Left hindlimb (tissue), 1 donor: ENCODE measurements at regions not wholly inside any gene's neighbourhood (a gene's known extent, or its start where the extent isn't known, plus 50 kb on each side); places are given as distances from the start of the nearest gene placed in this dataset.

Experiments
- DNase-seq: peaks from one replicate; pipeline ENCODE4 v3.0.0-alpha.2; 2018

- DNase-seq = no peak
These were observed 373.6 kb downstream of the PBX1 start for GRCh38 chr1:164932580-164932979.

- no peak for DNase-seq
These were observed 371.8 kb downstream of the PBX1 start for GRCh38 chr1:164930833-164931232.

DNA sequence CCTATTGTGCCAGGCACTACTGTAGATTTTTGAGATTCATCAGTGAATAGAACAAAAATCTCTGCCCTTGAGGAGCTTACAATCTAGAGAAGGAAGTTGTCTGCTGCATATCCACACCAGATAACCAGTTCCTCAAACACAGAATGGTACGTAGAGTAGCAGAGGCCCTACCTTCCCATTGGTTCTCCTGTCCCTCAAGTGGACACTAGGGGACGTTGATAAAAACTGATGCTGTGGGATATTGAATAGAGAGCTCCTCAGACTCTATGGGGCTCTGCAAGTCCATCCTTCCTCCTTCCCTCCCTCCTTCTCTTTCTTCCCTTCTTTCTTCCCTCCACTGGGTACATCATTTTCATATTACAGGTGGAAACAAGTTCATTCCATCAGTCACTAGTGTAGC, 371.3 kb downstream of the PBX1 start:
- no peak for DNase-seq

DNA sequence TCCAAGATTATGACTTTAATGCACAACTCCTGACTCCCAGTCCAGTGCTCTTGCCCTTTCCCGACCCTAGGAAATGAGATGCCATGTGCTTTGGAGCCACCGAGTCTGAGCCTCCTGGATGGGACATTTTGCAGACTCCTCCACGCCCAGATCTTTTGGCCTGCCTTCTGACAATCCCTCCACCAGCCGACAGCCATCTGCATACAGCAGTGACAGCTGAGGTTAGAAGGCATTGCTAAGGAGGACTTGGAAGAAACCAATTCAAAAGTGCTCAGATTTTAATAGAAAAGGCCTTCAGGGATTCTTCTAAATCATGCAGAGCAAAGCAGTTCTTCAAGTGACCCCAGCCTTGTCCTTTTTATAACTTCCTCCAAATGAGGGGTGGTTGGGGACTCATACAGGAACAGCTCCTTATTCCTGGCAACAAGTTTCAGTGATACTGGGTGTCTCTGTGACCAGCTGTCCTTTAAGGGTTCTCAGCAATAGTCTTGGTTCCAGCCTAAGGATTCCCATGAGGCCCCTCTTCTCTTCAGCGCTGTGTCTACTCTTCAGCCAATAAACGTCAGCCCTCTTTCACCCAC, 369.3 kb downstream of the PBX1 start:
- DNase-seq = no peak

DNA sequence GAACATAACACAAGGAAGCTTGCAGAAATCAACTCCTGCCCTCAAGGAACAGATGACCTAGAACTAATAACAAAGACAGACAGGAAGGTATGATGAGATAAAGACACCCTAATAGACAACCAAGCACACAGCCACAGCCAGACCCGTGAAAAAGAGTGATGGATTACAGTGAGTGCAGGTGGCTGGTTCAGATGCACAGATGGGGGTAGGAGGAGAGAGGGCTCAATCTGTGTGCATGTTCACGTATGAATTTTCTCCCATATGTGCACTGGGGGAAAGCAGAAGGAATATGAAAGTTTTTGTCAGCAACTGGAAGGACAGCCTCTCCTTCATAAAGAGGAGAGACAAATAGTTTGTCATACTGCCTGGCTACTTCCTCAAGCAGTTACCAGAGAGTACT, 367.1 kb downstream of the PBX1 start:
- DNase-seq = no peak

DNA sequence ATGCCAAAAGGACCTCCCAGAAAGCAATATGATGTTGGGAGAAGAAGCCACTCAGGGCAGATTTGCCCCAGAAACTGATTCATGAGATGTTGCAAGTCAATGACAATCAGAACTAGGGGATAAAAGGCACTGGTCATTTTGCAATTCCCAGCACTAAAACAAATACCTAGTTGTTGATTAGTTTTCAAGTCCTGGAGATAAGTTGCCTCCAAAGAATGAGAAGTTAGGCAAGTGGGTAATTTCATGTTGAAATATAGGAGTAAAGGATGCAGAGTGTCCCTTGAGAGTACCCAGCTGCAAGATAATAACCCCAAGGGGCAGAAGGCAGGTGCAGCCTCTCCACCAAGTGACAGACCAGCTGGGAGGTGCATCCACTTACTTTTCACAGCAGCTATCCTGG, 363.6 kb downstream of the PBX1 start:
- DNase-seq = no peak

DNA sequence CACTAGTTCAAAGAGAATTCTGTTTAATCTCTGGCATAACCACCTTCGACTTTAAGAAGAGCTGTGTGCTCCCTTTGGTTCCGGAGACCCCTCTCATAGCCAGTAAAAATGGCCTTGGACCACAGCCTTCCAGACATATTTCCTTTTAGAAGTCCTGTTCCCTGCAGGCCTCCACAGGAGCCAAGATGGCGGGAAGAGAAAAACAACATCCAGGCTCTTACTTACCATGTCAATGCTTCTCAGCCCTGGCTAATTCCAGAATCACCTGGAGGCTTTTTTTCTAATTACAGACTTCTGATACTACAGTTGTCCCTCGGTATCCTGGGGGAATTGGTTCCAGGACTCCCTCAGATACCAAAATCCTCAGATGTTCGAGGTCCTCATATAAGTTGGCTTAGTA, 362.5 kb downstream of the PBX1 start:
- no peak for DNase-seq

DNA sequence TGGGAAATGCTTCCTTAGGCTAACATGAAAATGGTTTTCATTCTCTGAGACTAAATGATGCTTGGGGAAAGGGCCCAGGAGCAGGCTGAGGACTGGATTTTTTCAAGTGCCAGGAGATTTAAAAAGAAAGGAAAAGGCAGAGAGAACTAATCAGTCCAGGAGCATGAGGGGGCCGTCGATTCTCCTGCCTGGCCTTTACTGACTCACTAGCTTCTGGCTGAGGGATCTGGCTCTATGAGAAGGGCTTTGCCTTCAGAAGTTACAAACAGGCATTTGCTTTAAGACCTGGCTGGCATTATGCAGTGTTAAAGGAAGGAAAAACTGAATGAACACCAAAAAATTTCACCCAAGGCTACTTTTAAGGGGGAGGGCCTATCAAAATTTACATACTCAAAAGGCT, 359.2 kb downstream of the PBX1 start:
- no peak for DNase-seq

DNA sequence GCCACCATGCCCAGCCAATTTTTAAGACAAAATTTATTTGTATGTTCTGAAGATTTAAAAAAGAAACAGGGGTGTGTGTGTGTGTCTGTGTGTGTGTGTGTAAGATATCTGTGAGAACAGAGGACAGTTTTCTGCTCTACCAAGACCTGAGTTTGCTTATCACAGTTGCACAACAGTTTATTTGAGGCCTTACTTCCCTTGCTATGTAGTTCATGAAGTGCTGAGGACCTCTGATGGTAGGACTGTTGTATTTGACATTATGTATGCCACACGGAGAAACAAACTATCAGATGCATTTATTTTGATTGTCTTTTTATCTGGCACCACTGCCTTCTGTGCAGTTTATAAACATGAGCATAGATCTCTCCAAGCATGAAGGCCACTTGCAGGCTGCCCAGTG, 355.2 kb downstream of the PBX1 start:
- no peak for DNase-seq

DNA sequence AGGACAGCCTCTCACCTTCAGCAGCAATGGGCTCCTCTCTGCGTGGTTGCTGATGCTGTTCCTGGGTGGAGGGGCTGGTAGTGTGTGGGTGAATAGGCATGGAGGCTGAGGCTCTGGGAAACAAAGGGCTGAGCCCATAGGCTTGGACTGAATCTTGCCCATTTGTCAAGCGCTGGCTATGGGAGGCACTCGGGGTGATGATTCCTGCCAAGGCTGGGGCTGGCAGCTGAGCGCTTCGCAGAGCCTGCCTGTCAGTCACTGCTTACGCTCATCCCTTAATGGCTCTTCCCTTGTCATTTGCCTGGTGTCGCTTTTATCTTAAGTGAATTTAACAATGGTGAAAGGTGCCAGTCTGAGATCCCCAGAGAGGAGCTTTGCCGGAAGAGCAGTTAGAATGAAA, 353.3 kb downstream of the PBX1 start:
- DNase-seq = no peak

- no peak for DNase-seq
These were observed 351.7 kb downstream of the PBX1 start for GRCh38 chr1:164910671-164911070.

- DNase-seq = no peak
These were observed 348.7 kb downstream of the PBX1 start for GRCh38 chr1:164907666-164908065.

- no peak for DNase-seq
These were observed 346.9 kb downstream of the PBX1 start for GRCh38 chr1:164905869-164906268.

GRCh38 chr1:164902491-164902890, 343.5 kb downstream of the PBX1 start:
- DNase-seq = no peak
